ENCODE measurements at regions not wholly inside any gene's neighbourhood (a gene's known extent, or its start where the extent isn't known, plus 50 kb on each side); places are given as distances from the start of the nearest gene placed in this dataset.

DNA sequence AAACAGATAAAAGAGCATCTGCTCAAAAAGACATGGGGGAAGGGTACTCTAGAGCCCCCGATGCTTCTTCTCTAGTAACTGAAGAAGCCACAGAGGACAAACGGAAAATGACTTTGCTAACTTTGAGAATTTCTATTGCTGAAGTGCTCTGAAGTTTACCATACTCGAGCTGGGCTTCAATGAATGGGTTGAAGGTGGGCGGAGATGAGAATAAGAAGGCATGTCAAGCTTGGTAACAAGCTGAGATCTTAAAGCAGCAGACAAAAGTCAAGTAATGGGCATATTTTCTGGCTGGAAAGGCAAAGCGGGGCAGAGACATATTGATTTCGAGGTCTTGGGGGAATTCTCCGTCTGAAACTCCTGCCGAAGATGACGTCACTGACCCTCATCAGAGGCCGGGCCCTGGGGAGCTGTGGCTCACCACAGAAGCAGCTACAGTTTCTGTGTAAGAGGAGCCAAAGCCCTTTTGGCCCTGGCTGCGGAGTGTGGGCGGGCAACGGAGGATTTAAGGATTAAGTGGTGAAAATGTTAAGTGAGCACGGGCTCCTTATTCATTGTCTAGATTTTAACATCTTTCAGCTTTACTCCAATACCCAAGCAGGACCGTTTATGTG, 115.8 kb upstream of the SLIT3 start:
- TF ChIP-seq CTCF (IDR thresholded peaks at IDR 0.05) = no peak
- Histone ChIP-seq H3K4me3 (peak overlapping the region; percentile 11), H3K27ac (peak overlapping the region in 1 of 2 donors; percentile 61)
- peak; percentile 82 for DNase-seq (ENCODE audit: low spot score)

DNA sequence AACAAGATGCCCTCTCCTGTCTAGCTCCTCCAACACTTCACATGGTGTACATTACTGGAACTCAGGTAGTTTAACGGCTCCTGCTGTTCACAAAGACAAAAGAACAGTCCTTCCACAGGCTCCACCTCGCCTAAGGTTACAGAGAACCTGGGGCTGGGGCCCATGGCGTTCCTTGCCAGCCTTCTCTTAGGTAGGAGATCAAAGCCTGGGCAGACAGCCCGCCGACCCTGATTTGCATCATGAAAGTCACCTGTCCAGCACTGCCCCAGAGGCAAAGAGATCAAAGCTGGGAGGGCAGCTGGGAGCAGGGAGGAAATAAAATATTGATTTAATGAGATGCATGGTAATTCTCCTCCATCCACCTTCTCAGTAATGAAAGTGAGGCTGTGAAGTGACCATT, 115.0 kb upstream of the SLIT3 start:
- TF ChIP-seq CTCF (IDR thresholded peaks at IDR 0.05) = no peak
- no peak for DNase-seq (ENCODE audit: low spot score)
- no peak overlapping the region for H3K4me3 ChIP-seq

GRCh38 chr5:169415371-169415770, 114.4 kb upstream of the SLIT3 start:
- no peak for DNase-seq (ENCODE audit: low spot score)

More for the DNA sequence above, 115.0 kb upstream of the SLIT3 start:
- peak overlapping the region in 1 of 2 donors; percentile 7 for H3K27ac ChIP-seq

GRCh38 chr5:169413416-169413815, 112.5 kb upstream of the SLIT3 start:
- Histone ChIP-seq H3K27ac (peak overlapping the region in 1 of 2 donors; percentile 77), H3K4me3 (no peak overlapping the region)
- no peak for DNase-seq (ENCODE audit: low spot score)
- no peak for TF ChIP-seq CTCF (IDR thresholded peaks at IDR 0.05)

More at GRCh38 chr5:169415371-169415770, 114.4 kb upstream of the SLIT3 start:
- Histone ChIP-seq H3K4me3 (no peak overlapping the region), H3K27ac (peak overlapping the region in 1 of 2 donors; percentile 7)
- no peak for TF ChIP-seq CTCF (IDR thresholded peaks at IDR 0.05)

- H3K4me3 ChIP-seq = no peak overlapping the region
- no peak for TF ChIP-seq CTCF (IDR thresholded peaks at IDR 0.05)
- DNase-seq (ENCODE audit: low spot score) = no peak
- peak overlapping the region; percentile 55 to 77 for H3K27ac ChIP-seq
Observed at GRCh38 chr5:169412831-169413230, 111.9 kb upstream of the SLIT3 start.

GRCh38 chr5:169411786-169412430, 111.0 kb upstream of the SLIT3 start:
- Histone ChIP-seq H3K27ac (peak overlapping the region in 1 of 2 donors; percentile 55), H3K4me3 (no peak overlapping the region)
- TF ChIP-seq CTCF (IDR thresholded peaks at IDR 0.05) = no peak
- DNase-seq (ENCODE audit: low spot score) = no peak

Measured in coronary artery (tissue), 2 donors.